HUES64 (cell line): ENCODE measurements at regions not wholly inside any gene's neighbourhood (a gene's known extent, or its start where the extent isn't known, plus 50 kb on each side); places are given as distances from the start of the nearest gene placed in this dataset.

Experiments used
- H3K27ac ChIP-seq: 2 replicates; pipeline ENCODE4 v1.7.0; 2013; ENCODE audit warnings: low read depth, low read length, inconsistent platforms
- H3K27me3 ChIP-seq: 2 replicates; pipeline ENCODE4 v1.6.1; 2013; ENCODE audit warnings: mild to moderate bottlenecking, low read length; ENCODE audit not compliant: insufficient read depth
- H3K36me3 ChIP-seq: 2 replicates; pipeline ENCODE4 v1.6.1; 2013; ENCODE audit warnings: mild to moderate bottlenecking, low read length; ENCODE audit not compliant: insufficient read depth
- H3K4me1 ChIP-seq: 2 replicates; pipeline ENCODE4 v1.6.1; 2013; ENCODE audit warnings: mild to moderate bottlenecking, low read length, moderate library complexity; ENCODE audit not compliant: insufficient read depth
- H3K4me3 ChIP-seq: 2 replicates; pipeline ENCODE4 v1.5.1; 2013; ENCODE audit warnings: mild to moderate bottlenecking, low read length, moderate library complexity
- H3K9ac ChIP-seq: 2 replicates; pipeline ENCODE4 v1.6.1; 2013; ENCODE audit warnings: mild to moderate bottlenecking, low read depth, low read length
- H3K9me3 ChIP-seq: 2 replicates; pipeline ENCODE4 v1.6.1; 2013; ENCODE audit warnings: low read depth, low read length; ENCODE audit not compliant: insufficient read depth
- WGBS: fragments of 150-250, 120-280 bp; methylation state at CpG from one replicate; pipeline ENCODE4 v1.1.7; 2013; ENCODE audit warnings: missing lambda C conversion rate; 5-methylcytosine and 5-hydroxymethylcytosine counted together

DNA sequence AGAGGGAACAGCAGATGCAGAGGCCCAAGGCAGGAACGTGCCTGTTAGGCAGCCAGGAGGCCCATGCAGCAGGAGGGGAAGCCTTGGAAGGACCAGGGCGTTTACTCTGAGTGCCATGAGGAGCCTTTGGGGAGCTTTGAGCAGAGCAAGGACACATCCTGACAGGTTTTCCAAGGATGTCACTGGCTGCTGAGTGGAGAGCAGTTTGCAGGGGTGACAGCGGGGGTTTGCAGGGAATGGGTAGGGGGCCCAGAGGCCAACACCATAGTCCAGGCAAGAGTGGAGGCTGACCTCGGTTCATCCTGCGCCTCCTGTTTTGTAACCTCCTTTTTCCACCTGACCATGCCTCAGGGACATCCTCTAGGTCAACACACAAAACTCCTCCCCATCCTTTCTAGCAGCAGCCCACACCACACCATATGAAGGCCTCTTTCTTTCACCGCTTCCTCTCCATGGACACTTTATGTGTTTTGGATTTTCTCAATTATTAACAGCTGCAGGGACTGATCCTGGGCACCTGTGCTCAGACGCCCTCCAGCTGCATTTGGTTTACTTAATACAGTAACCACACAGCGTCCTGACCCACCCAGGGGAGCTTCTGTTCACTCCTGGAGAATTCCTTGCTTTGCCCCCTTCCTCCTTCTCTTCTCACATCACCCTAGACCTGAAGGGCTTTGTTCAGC, 528.5 kb downstream of the MATN1 start:
- Histone ChIP-seq H3K9ac (no peak overlapping the region), H3K27ac (no peak overlapping the region), H3K4me3 (no peak overlapping the region), H3K4me1 (no peaks in the 10 kb centered on the region), H3K27me3 (no peaks in the 10 kb centered on the region), H3K36me3 (no peaks in the 10 kb centered on the region), H3K9me3 (no peaks in the 10 kb centered on the region)
- WGBS = 90% methylated on average over 8 of the region's 8 CpGs

DNA sequence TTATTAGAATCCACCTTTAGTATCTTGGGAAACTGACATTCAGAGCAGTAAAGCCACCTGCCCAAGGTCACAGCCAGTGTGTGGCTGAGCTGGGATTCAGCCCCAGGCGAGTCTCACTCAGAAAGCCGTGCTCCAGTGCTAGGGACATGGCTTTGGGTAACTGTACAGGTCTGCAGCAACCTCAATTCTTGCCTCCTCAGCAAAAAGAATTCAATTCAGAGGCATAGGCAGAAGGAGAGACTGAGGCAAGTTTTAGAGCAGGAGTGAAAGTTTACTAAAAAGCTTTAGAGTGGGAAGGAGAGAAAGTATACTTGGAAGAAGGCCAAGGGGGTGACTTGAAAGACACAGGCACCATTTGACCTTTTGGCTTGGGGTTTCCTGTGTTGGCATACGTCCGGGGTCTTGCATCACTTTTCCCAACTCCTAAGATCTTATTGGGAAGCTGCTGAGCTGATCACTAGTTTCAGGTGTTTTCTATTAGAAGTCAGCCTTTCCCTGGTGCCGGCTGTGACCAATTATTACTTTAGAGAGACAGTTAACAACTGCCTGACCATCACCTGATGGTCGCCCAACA, 529.3 kb downstream of the MATN1 start:
- WGBS = 92% methylated on average over 6 of the region's 6 CpGs
- no peak overlapping the region for H3K9ac ChIP-seq
- no peaks in the 10 kb centered on the region for H3K4me1 ChIP-seq
- no peak overlapping the region for H3K4me3 ChIP-seq
- H3K27me3 ChIP-seq = no peaks in the 10 kb centered on the region
- no peaks in the 10 kb centered on the region for H3K9me3 ChIP-seq
- H3K36me3 ChIP-seq = no peaks in the 10 kb centered on the region
- H3K27ac ChIP-seq = no peak overlapping the region

DNA sequence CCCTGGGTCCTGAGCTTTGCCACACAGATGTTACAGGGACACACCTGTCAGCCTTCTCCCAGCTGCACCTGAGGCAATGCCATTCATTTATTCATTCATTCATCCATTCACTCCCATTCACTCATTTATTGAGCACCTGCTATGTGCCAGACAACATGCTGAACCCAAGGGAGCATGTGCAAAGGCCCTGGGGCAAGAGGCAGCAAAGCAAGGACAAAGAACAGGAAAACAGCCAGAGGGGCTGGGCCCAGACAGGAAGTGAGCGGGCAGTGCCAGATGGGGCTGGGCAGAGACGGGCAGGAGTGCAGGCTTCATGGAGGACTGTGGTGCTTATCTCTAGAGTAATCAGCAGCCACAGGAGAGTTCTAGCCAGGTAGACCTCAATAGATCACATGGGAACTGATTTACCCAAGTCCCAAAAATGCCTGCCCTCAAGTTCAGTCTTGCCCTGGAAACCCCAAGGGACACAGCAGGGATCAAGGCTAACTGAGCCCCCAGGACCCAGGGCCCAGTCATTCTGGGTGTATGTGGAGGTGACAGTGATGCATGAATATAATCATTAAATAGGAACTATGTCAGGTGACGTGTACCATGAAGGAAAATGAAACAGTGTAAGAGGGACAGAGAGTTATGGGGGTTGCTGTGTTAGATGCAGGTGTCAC, 530.3 kb downstream of the MATN1 start:
- Histone ChIP-seq H3K36me3 (no peaks in the 10 kb centered on the region), H3K27me3 (no peaks in the 10 kb centered on the region), H3K9me3 (no peaks in the 10 kb centered on the region), H3K9ac (no peak overlapping the region), H3K27ac (no peak overlapping the region), H3K4me3 (no peak overlapping the region), H3K4me1 (no peaks in the 10 kb centered on the region)
- 91% methylated on average over 3 of the region's 3 CpGs for WGBS

DNA sequence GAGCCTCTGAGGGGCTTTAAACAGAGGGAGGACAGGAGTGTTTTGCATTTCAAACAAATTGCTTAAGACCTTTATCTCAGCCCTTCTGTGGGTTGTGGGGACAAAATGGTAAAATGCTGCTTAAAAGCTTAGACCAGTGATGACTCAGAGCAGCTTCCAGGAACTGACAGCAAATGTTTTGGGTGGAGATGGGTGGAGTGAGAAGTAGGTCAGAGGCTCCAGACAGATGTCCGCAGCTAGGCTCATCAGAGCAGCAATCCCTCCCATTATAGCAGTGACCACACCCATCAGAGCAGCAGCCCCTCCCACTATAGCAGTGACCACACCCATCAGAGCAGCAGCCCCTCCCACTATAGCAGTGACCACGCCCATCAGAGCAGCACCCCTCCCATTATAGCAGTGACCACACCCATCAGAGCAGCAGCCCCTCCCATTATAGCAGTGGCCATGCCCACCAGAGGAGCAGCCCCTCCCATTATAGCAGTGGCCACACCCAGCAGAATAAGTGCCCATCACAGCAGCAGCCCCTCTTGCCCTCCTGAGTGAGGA, 532.2 kb downstream of the MATN1 start:
- Histone ChIP-seq H3K36me3 (no peaks in the 10 kb centered on the region), H3K9ac (no peak overlapping the region), H3K4me3 (no peak overlapping the region), H3K27me3 (no peaks in the 10 kb centered on the region), H3K27ac (no peak overlapping the region), H3K4me1 (no peaks in the 10 kb centered on the region), H3K9me3 (no peaks in the 10 kb centered on the region)
- WGBS = 72% methylated on average over 2 of the region's 2 CpGs

DNA sequence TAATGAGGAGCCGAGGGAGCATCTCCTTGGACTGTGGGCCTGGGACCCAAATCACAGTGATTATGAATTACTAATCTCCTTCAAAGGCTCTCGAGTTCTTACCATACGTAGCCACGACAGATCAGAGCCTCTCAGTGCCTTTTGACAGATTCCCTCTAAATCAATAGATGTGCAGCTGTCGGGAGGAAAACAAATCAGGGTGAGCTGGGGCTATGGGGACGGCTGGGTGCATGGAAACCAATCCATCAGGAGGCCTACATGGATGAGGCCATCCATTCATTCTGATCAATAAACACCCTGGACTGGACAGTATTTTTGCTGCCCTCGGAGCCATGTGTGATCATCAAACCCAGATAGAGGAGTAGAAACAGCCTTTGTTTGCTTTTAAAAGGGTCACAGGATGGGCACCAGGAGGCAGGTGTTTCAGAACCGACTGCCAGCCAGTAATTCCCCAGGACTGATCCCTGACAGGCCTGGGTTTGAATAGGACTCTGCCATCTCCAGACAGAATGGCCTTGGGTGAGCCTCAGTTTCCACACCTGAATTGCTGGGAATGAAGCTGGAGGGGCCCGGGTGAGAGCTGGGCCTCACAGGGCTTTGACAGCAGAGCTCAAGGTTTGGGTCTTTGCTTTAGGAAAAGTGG, 532.8 kb downstream of the MATN1 start:
- H3K9ac ChIP-seq = no peak overlapping the region
- H3K9me3 ChIP-seq = no peaks in the 10 kb centered on the region
- no peaks in the 10 kb centered on the region for H3K4me1 ChIP-seq
- no peaks in the 10 kb centered on the region for H3K36me3 ChIP-seq
- H3K27me3 ChIP-seq = no peaks in the 10 kb centered on the region
- no peak overlapping the region for H3K4me3 ChIP-seq
- 88% methylated on average over 9 of the region's 9 CpGs for WGBS
- no peak overlapping the region for H3K27ac ChIP-seq

DNA sequence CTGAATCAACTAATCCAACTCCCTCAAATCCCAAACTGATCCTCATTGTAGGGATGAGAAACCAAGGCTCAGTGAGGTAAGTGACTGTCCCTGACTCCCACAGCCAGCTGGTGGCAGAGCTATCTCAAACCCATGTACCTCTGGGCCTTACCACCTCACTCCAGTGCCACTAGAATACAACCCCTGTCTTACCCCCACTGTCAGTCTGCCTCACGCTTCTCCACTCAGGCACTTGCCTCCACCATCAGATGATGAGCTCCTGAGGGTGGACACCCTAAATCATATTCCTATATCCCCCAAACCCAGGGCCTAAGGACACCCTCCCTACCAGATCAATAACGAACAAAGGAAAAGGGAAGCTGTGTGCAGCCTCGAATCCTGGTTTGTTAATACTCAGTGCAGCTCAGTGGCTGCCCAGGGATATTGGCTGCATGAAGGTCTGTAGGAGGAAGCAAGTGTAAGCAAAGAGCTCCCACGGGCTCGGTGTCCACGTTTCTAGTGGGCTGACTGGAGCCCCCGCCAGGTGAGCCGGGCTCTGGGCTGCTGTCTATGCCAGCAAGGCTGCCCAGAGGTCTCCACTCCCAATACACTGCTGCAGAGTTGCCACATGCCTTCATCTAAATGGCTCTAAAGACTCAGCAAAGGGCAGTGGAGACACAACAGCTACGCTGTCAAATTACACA, 533.4 kb downstream of the MATN1 start:
- H3K4me1 ChIP-seq = no peaks in the 10 kb centered on the region
- H3K9ac ChIP-seq = no peak overlapping the region
- H3K4me3 ChIP-seq = no peak overlapping the region
- H3K27me3 ChIP-seq = no peaks in the 10 kb centered on the region
- no peak overlapping the region for H3K27ac ChIP-seq
- H3K9me3 ChIP-seq = no peaks in the 10 kb centered on the region
- WGBS = 93% methylated on average over 9 of the region's 9 CpGs
- no peaks in the 10 kb centered on the region for H3K36me3 ChIP-seq

DNA sequence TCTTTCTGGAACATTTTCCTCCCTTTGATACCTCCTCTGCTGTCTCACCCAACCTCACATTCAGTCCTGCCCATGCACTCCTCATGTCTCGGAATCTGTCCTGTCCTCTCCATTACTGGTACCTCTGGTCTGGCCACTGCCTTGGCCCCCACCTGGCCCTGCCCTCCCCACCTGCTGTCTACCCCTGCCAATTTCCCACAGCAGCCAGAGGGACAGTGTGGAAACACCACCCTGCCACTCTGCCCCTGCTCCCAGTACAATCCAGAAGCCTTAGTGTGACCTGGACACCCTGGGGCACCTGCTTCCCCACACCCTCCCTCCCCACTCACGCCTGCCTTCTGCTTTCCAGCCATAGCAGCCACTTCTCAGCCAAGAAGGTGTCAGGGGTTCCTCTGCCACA, 534.4 kb downstream of the MATN1 start:
- no peak overlapping the region for H3K4me3 ChIP-seq
- WGBS = 95% methylated on average over 2 of the region's 2 CpGs
- no peak overlapping the region for H3K27ac ChIP-seq
- H3K9ac ChIP-seq = no peak overlapping the region
- H3K4me1 ChIP-seq = no peaks in the 10 kb centered on the region
- H3K36me3 ChIP-seq = no peaks in the 10 kb centered on the region
- no peaks in the 10 kb centered on the region for H3K9me3 ChIP-seq
- no peaks in the 10 kb centered on the region for H3K27me3 ChIP-seq

DNA sequence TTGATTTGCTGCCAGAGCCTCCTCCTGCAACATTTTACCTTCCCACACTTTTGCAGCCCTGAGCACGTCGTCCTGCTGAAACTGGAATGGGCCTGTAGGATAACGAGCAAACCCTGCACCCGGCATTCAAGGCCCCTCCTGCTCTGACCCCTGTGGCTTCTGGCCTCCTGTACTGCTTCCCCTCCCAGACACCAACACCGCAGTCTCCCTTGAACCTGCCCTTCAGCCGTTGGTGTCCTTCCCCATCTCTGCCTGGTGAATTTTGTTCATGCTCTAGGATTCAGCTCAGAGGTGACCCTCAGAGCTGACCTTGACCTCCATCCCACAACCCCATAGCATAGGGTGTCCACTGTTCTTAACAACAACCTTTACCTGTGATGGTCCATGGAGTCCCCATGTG, 535.1 kb downstream of the MATN1 start:
- Histone ChIP-seq H3K4me1 (no peaks in the 10 kb centered on the region), H3K36me3 (no peaks in the 10 kb centered on the region), H3K27ac (no peak overlapping the region), H3K4me3 (no peak overlapping the region), H3K27me3 (no peaks in the 10 kb centered on the region), H3K9ac (no peak overlapping the region), H3K9me3 (no peaks in the 10 kb centered on the region)
- WGBS = 86% methylated on average over 6 of the region's 6 CpGs

DNA sequence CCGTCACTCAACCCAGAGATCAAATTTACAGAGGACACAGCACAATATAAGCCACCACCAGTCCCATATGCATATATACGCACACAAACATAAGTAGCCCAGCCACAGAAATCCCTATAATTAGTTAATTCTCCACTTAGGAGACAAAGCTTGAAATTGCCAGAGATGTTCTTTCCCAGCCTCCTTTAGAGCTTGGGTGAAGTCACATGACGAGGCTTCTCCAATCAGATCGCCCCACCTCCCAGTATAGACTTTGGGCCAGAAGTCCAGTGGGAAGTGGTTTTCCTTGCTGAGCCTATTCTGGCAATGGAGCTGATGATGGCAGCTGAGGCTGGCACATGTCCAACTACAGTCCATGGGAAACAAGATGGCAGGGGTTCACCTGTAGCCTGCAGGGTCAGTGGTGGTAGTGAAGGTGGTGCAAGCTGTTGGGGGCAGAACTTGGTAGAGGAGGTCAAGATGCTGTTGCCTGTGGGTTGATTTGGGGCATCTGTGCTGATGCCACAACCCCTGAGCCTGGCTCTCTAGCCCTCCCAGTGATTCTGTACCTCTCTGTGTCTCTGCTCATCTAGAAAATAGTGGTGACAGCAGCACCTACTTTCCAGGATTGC, 535.9 kb downstream of the MATN1 start:
- Histone ChIP-seq H3K36me3 (no peaks in the 10 kb centered on the region), H3K27ac (no peak overlapping the region), H3K9me3 (no peaks in the 10 kb centered on the region), H3K9ac (no peak overlapping the region), H3K4me3 (no peak overlapping the region), H3K27me3 (no peaks in the 10 kb centered on the region), H3K4me1 (no peaks in the 10 kb centered on the region)
- 93% methylated on average over 4 of the region's 4 CpGs for WGBS

DNA sequence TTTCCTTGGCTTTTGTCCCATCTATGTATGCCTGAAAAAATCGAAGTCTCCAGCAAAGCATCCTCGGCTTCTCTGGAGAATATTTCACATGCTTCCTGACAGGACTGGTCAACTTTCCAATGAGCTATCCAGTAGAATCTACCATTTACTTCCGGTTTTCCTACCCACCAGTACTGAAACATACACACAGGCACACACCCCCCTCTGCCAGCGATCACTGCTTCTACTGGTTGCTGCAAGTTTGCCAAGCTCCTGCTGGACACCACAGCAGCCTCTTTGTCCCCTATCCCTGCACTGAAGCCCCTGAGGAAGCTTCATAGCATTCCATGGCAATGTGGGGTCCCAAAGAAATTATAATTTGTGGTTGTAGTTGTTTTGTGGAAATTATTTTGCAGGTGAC, 536.8 kb downstream of the MATN1 start:
- no peak overlapping the region for H3K4me3 ChIP-seq
- no peak overlapping the region for H3K27ac ChIP-seq
- no peaks in the 10 kb centered on the region for H3K27me3 ChIP-seq
- no peaks in the 10 kb centered on the region for H3K36me3 ChIP-seq
- no peak overlapping the region for H3K9ac ChIP-seq
- H3K9me3 ChIP-seq = no peaks in the 10 kb centered on the region
- WGBS = 46% methylated on average over 4 of the region's 4 CpGs
- H3K4me1 ChIP-seq = no peaks in the 10 kb centered on the region
